ENCODE measurements at regions not wholly inside any gene's neighbourhood (a gene's known extent, or its start where the extent isn't known, plus 50 kb on each side); places are given as distances from the start of the nearest gene placed in this dataset.
"Not testable (repeated sequence)": the region's sequence is repeated elsewhere in the genome, so short reads cannot be mapped to it uniquely, and the experiment has no call there.

DNA sequence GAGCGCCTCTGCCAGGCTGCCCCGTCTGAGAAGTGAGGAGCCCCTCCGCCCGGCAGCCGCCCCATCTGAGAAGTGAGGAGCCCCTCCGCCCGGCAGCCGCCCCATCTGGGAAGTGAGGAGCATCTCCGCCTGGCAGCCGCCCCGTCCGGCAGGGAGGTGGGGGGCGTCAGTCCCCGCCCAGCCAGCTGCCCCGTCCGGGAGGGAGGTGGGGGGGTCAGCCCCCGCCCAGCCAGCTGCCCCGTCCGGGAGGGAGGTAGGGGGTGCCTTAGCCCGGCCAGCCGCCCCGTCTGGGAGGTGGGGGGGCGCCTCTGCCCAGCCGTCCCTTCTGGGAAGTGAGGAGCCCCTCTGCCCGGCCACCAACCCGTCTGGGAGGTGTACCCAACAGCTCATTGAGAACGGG, 75.4 kb upstream of the DIO2 start:
- DNase-seq: not testable (repeated sequence)

DNA sequence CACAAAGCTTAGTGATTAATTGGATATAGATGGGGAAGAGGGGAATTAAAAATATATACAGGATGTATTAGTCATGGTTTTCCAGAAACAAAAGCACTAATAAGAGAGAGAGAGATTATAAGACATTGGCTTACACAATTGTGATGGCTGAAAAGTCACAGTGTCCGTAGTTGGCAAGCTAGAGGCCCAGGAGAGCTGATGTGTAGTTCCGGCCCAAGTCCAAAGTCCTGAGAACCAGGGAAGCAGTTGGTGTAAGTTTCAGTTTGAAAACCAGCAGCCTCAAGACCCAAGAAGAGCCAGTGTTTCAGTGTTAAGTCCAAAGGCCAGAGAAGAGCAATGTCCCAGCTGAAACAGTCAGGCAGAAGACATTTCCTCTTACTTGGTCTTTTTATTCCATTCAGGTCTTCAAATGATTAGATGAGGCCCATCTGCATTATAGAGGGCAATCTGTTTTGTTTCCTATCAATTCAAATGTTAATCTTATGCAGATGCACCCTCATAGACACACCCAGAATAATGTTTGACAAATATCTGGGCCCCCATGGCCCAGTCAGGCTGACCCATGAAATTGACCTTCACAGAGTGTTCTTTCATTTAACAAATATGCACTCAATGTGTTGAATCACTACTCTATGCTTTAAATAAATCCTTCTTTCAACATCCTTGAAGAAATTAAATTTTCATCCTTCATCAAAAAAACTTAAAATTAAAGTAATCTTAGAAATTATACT, 67.2 kb upstream of the DIO2 start:
- no peak for DNase-seq

DNA sequence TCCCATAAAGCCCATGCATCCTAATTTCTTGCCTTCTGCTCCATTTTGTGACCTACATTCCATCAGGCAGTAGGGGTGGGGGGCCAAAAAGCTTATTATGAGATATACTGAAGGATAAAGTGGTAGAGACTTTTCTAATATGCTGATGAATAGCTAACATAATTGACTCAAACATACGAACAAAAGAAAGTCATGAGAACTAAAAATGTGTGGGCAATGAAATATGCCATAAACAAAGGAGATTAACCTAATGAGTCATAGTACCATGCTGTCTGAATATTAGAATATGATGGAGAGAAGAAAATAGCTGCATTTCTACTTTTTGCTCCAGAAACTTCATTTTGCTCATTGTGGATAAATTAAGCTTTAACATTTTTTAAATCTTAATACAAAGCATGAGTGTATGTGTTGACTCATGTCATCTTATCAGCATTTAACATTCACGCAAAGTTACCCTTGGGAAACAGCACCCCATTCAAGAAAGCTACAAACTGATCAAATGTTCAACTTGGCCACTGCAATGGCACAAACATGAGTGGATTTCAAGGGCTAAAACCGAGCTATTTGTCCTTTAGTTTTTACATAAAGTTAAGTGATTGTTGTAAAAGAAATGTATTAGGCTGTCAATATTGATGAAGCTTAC, 64.0 kb upstream of the DIO2 start:
- DNase-seq: no peak

DNA sequence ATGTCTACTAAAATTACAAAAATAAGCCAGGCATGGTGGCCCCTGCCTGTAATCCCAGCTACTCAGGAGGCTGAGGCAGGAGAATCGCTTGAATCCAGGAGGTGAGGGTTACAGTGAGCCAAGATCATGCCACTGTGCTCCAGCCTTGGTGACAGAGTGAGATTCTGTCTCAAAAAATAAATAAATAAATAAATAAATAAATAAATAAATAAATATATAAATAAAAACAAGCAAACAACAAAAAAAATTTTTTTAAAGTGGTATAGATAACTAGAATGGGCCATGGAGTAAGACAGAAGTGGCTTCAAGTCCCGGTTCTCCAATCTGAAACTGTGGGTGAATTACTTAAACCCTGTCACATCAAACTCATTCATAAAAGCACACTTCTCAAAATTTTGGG, 63.0 kb upstream of the DIO2 start:
- DNase-seq: not testable (repeated sequence)

DNA sequence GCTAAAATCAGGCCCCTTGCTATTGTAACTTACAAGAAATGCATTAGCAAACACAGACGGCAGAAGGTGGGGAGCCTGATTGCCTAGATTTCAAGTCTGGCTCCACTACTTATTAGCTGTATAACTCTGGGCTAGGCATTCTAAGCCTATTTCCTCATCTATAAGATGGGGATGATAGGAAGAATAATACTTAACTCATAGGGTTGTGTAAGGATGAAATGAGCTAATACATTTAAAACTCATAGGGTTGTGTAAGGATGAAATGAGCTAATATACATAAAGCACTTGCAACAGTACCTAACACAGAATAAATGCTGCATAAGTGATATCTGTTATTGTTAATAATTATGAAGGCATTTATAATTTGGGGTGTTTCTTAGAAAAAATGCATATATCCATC, 60.1 kb upstream of the DIO2 start:
- DNase-seq: no peak

DNA sequence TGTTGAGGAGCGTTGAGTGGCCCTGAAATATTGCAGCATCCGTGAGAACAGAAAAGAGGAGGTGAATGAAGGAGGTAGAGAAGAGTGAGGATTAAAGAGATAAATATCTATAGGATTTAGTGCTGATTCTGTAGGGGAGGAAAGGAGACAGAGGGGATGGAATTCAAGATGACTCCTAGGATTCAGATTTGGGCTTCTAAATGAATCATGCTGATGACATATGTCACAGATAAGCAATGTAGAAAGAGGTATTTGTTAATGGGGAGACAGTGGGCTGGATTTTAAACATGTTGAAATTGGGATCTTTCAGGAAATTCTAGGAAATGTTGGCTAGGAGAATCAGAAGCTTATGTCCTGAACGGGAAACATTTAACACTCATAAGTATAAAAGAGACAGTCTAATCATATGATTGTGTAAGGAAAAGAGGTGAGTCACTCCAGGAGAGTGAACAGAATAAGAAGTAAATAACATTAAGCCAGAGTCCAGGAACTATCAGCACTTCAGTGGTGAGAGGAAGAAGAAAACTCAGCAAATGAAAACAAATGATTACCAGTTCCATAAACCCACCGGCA, 58.1 kb upstream of the DIO2 start:
- DNase-seq: no peak

DNA sequence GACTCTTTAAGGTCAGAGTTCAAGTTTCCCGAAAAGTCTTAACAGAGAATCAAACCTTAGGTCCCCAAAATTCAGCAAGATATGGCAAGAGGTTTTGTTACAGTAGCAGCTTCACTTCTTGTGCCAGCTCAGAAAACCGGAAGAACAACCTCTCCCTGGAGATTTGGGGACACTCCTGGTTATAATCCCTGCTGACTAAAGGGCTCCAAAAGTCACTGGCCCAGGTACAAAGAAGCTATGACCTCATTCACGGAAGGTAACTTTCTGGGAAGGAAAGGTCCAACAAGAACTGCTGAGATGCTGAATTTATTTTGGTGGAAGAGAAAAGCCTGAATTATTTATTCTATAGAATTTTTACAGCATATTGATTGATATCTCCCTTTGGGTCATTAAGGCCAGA, 55.6 kb upstream of the DIO2 start:
- no peak for DNase-seq

DNA sequence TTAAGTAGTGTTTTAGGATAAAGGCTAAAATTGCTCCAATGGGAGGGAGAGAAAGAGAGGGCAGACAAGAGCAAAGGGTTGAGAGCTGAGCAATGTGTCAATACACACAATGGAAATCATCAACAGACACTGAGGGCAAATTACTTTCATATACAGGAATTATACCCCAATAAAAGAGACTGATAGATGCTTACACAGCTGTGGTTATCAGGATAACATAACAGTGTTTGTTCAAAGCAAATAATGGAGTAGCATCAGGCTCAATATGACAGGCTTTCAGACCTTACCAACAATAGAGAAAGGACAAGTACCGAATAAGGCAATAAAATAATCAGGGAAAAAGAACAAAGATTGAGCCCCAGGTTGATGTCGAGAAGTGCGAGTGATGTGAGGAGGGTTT, 53.4 kb upstream of the DIO2 start:
- no peak for DNase-seq
